Ishikawa (cell line): ENCODE measurements at regions not wholly inside any gene's neighbourhood (a gene's known extent, or its start where the extent isn't known, plus 50 kb on each side); places are given as distances from the start of the nearest gene placed in this dataset.

Experiments used
- CEBPB ChIP-seq: IDR thresholded peaks from 2 replicates; pipeline ENCODE4 v1.6.1; 2012
- CREB1 ChIP-seq: IDR thresholded peaks from 2 replicates; pipeline ENCODE4 v1.6.1; 2012; ENCODE audit warnings: low read depth
- EGR1 ChIP-seq: IDR thresholded peaks from 2 replicates; pipeline ENCODE4 v1.6.1; 2012
- EP300 ChIP-seq: IDR thresholded peaks from 2 replicates; pipeline ENCODE4 v1.6.1; 2012; ENCODE audit warnings: borderline replicate concordance
- FOXM1 ChIP-seq: IDR thresholded peaks from 2 replicates; pipeline ENCODE4 v1.6.1; 2012; ENCODE audit warnings: low read depth, borderline replicate concordance
- NFIC ChIP-seq: IDR thresholded peaks from 2 replicates; pipeline ENCODE4 v1.6.1; 2012
- RAD21 ChIP-seq: IDR thresholded peaks from 2 replicates; pipeline ENCODE4 v1.6.1; 2012; ENCODE audit warnings: low read depth
- TAF1 ChIP-seq: IDR thresholded peaks from 2 replicates; pipeline ENCODE4 v1.6.1; 2012; ENCODE audit warnings: low read depth, mild to moderate bottlenecking
- TCF12 ChIP-seq: IDR thresholded peaks from 2 replicates; pipeline ENCODE4 v1.6.1; 2012; ENCODE audit warnings: low read depth
- TEAD4 ChIP-seq: IDR thresholded peaks from 2 replicates; pipeline ENCODE4 v1.6.1; 2012
- YY1 ChIP-seq: IDR thresholded peaks from 2 replicates; pipeline ENCODE4 v1.6.1; 2012; ENCODE audit warnings: low read depth
- ZBTB7A ChIP-seq: IDR thresholded peaks from 2 replicates; pipeline ENCODE4 v1.6.1; 2012; ENCODE audit warnings: low read depth
- TF ChIP-seq, protein P1 (sequence below): IDR thresholded peaks from 2 replicates; pipeline ENCODE4 v1.6.1; 2012
- TF ChIP-seq, protein P2 (sequence below): IDR thresholded peaks from 2 replicates; pipeline ENCODE4 v1.6.1; 2012
- TF ChIP-seq, protein P3 (sequence below): IDR thresholded peaks from 2 replicates; pipeline ENCODE4 v1.6.1; 2012; ENCODE audit warnings: low read depth, mild to moderate bottlenecking

DNA sequence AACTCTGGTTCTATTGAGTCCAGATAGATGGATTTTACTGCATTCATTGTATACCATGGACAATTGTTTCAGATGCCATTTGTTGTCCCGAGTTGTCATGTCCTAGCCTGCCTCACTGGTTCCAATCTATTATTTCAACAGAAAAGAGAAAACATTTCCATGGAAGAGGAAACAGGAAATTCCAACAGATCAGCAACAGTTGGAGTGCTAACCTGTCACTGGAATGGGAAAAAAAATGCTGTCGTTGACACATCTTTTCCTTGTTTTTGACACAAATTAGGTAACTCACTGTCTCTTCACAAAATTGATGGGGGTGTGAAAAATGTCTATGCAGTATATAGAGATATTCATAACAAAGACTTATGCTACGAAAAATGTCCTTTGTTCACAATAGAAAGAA, 432.0 kb upstream of the TBL1XR1 start:
- no peak for TF ChIP-seq CREB1
- TF ChIP-seq RAD21, result no peak
- TF ChIP-seq, protein P1, sequence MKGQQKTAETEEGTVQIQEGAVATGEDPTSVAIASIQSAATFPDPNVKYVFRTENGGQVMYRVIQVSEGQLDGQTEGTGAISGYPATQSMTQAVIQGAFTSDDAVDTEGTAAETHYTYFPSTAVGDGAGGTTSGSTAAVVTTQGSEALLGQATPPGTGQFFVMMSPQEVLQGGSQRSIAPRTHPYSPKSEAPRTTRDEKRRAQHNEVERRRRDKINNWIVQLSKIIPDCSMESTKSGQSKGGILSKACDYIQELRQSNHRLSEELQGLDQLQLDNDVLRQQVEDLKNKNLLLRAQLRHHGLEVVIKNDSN, result no peak
- TF ChIP-seq EP300, result no peak
- no peak for TF ChIP-seq EGR1
- no peak for TF ChIP-seq FOXM1
- TF ChIP-seq, protein P2, sequence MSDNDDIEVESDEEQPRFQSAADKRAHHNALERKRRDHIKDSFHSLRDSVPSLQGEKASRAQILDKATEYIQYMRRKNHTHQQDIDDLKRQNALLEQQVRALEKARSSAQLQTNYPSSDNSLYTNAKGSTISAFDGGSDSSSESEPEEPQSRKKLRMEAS, result no peak
- no peak for TF ChIP-seq TEAD4
- no peak for TF ChIP-seq TAF1
- TF ChIP-seq ZBTB7A, result no peak
- no peak for TF ChIP-seq CEBPB
- no peak for TF ChIP-seq TCF12
- no peak for TF ChIP-seq YY1

DNA sequence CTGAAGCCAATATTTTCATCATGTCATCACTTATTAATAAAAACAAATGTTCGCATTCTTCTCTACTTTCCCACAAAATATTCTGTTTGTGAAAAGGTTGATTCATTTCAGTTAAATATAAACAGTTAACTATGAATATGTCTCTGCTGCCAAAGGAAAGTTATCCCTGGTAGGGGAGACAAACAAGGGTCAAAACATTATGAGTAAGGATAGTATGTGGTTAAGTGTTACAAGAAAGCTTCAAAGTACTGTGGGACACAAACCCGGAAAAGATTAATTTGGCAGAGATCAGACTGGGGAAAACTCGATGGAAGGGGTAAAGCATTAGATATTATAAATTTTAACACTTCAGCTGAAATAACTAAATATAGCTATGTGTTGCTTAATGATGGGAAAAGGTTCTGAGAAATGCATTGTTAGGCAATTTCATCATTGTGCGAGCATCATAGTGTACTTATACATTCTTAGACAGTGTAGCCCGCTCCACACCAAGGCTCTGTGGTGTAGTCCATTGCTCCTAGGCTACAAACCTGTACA, 436.5 kb upstream of the TBL1XR1 start:
- TF ChIP-seq NFIC, result no peak
- no peak for TF ChIP-seq TAF1
- TF ChIP-seq, protein P1, result no peak
- no peak for TF ChIP-seq YY1
- TF ChIP-seq TEAD4, result no peak
- TF ChIP-seq ZBTB7A, result no peak
- TF ChIP-seq, protein P3, sequence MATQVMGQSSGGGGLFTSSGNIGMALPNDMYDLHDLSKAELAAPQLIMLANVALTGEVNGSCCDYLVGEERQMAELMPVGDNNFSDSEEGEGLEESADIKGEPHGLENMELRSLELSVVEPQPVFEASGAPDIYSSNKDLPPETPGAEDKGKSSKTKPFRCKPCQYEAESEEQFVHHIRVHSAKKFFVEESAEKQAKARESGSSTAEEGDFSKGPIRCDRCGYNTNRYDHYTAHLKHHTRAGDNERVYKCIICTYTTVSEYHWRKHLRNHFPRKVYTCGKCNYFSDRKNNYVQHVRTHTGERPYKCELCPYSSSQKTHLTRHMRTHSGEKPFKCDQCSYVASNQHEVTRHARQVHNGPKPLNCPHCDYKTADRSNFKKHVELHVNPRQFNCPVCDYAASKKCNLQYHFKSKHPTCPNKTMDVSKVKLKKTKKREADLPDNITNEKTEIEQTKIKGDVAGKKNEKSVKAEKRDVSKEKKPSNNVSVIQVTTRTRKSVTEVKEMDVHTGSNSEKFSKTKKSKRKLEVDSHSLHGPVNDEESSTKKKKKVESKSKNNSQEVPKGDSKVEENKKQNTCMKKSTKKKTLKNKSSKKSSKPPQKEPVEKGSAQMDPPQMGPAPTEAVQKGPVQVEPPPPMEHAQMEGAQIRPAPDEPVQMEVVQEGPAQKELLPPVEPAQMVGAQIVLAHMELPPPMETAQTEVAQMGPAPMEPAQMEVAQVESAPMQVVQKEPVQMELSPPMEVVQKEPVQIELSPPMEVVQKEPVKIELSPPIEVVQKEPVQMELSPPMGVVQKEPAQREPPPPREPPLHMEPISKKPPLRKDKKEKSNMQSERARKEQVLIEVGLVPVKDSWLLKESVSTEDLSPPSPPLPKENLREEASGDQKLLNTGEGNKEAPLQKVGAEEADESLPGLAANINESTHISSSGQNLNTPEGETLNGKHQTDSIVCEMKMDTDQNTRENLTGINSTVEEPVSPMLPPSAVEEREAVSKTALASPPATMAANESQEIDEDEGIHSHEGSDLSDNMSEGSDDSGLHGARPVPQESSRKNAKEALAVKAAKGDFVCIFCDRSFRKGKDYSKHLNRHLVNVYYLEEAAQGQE, result no peak
- no peak for TF ChIP-seq FOXM1
- TF ChIP-seq CEBPB, result no peak
- TF ChIP-seq TCF12, result no peak
- no peak for TF ChIP-seq CREB1
- TF ChIP-seq EP300, result no peak
- TF ChIP-seq, protein P2, result no peak
- no peak for TF ChIP-seq EGR1
- TF ChIP-seq RAD21, result no peak

DNA sequence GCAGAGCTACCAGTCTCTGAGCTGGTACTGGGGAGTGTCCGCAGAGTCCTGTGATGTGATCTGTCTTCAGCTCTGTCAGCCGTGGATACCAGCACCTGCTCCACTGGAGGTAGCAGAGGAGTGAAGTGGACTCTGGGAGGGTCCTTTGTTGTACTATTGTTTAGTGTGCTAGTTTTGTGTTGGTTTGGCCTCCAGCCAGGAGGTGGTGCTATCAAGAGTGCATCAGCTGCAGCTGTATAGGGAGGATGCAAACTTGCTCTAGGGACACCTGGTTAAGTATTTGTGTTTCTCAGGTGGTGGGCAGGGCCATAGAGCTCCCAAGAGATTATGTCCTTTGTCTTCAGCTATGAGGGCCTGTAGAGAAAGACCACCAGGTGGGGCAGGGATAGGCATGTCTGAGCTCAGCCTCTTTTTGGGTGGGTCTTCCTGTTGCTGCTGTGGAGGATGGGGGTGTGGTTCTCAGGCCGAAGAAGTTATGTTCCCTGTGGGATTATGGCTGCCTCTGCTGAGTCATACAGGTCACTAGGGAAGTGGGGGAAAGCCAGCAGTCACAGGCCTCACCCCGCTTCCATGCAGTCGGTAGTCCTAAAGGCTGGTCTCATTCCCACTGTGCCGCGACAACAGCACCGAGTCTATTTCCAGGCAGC, 443.2 kb upstream of the TBL1XR1 start:
- TF ChIP-seq CEBPB (no peak), NFIC (peak; percentile 44; the same call in 1 of the 2 replicates)

DNA sequence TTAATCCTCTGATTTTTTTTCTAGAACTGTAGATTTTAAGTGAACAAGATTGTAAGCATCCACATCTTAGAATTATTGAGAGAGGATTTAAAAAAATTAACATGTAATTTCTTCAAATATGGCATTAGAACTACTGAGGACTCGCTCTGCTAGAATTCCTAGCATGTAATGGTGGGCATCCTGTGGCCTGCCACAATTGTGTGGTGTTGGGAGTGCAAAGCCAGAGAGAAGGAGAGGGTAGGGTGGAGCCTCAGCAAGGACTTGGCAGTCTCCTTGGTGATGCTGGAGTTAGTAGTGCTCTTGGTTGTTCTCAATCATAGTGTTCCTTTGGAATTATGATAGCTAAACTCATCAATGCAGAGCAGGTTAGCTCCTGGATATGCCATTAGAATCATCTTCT, 443.9 kb upstream of the TBL1XR1 start:
- no peak for TF ChIP-seq YY1
- TF ChIP-seq NFIC, result no peak
- TF ChIP-seq EP300, result no peak
- no peak for TF ChIP-seq ZBTB7A
- TF ChIP-seq TCF12, result no peak
- TF ChIP-seq TAF1, result no peak
- TF ChIP-seq, protein P3, result no peak
- no peak for TF ChIP-seq RAD21
- no peak for TF ChIP-seq CEBPB
- TF ChIP-seq TEAD4, result no peak
- TF ChIP-seq, protein P1, result no peak
- TF ChIP-seq EGR1, result no peak
- TF ChIP-seq CREB1, result no peak

DNA sequence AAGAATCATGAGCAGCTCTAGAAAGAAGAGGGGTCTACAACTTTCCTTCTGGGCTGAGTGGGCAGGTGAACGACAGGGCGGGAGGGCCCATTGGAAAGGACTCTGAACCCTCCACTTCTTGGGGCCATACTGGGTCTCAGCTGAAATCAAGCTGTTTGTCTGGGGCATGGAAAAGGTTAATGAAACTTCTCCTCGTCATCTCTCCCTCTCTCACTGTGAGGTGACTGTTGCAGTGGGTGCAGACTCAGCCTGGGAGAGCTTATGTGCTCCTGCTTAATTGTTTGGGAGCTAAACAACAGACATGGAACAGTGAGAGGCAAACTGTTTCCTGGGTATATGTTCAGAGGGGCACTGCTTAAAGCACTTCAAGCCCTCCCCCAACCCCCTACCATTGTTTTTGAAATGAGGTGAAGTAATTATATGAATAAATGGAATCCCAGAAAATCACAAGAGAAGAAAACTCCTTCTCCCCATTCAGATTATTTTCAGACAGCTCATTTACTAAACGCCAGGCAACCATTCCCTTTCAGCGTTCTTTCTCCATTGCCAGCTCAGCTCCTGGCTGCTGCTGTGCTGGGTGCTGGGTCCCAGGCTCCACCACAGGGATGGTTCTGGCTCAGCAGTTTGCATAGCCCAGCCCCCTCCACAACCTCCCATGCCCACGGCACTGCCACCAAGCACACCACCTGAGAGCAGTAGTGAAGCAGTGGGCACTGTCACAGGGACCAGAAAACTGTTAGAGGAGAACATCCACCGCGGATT, 444.9 kb upstream of the TBL1XR1 start:
- TF ChIP-seq RAD21, result no peak
- TF ChIP-seq CEBPB, result no peak
- TF ChIP-seq, protein P2, result no peak
- no peak for TF ChIP-seq TCF12
- TF ChIP-seq ZBTB7A, result no peak
- TF ChIP-seq EP300, result no peak
- TF ChIP-seq TEAD4, result no peak
- TF ChIP-seq, protein P1, result no peak
- TF ChIP-seq CREB1, result no peak
- no peak for TF ChIP-seq YY1
- TF ChIP-seq, protein P3, result no peak
- no peak for TF ChIP-seq EGR1
- no peak for TF ChIP-seq NFIC
- TF ChIP-seq TAF1, result no peak
- no peak for TF ChIP-seq FOXM1
